Fibroblast of the conjunctiva (primary cell): ENCODE measurements at regions not wholly inside any gene's neighbourhood (a gene's known extent, or its start where the extent isn't known, plus 50 kb on each side); places are given as distances from the start of the nearest gene placed in this dataset.

Experiments
- DNase-seq: peaks from one replicate; pipeline ENCODE4 v3.0.0-alpha.2; 2010; ENCODE audit warnings: low read depth

DNA sequence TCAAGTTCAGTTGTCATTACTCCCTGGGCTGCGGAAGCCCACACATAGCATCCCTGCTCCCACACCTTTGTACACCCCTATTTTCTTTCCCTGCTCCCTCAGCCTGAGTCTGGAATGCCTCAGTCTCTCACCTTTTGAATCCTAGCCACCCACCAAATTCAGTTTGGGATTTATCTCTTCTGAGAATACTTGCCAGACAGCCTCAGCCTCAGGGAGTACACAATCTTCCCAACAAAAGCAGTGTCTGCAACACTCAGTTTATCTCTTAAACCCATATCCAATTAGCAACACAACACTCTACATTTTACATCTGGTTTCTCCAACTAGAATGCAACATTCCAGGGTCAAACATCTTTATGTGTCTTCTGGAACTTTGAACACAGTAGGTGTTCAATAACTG is 190.2 kb downstream of the GPAM start:
- DNase-seq: no peak

DNA sequence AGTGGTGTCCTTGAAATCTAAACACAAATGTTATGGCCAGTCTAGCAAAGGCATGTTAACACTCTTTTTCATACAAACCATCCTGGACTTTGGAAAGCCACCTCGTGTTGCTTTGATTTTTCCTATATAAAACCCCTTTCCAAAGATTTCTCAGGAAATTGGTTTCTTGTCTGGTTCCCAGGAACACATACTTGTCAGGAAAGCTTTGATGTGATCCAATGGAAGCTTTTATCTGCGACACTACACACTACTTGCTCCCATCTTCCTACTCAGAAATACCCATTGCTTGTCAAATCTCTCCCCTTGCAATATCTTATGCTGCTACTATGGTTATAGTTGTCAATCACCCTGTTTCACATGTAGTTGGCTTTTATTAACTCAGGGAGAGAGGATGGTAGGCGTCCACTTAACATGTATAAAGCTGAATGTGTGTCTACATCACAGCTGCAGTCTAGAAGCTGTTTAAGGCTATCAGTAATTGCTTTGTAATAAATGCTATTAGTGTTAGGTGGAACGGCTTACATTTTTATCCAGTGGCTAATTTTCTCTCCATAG is 189.6 kb downstream of the GPAM start:
- no peak for DNase-seq

DNA sequence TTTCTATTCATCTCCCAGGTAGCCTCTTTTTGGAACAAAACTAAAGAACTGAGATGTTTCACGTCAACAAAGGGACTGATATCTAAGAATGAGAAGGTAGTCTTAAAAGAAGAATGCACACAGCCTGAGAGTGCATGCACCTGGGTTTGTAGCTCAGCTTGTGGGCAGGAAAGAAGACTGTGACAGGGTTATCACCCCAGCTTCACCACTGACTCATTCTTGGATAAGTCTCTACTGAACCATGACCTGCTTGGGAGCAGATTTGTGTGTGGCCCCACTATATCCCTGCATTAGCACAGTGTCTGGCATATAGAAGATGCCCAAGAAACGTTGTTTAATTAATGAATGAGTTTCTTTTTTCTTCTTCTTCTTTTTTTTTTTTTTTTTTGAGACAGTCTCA is 187.5 kb downstream of the GPAM start:
- no peak for DNase-seq

DNA sequence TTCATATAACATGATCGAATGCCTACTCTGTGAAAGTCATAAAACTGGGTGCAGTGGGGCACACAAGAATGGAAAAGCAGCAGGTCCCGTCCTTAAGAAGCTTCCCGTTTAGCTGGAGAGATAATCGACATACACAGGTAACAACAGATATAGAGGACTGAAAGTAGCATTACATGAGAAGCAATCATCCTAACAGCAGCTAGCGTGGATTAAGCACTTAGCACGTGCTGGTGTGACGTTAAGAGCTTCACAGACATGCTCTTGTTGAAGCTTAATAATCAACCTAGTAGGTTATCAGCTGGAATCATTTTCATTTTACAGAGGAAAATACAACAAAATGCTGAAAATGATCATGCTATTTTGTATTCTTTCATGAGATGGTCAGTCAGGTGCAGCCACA is 184.8 kb downstream of the GPAM start:
- no peak for DNase-seq

DNA sequence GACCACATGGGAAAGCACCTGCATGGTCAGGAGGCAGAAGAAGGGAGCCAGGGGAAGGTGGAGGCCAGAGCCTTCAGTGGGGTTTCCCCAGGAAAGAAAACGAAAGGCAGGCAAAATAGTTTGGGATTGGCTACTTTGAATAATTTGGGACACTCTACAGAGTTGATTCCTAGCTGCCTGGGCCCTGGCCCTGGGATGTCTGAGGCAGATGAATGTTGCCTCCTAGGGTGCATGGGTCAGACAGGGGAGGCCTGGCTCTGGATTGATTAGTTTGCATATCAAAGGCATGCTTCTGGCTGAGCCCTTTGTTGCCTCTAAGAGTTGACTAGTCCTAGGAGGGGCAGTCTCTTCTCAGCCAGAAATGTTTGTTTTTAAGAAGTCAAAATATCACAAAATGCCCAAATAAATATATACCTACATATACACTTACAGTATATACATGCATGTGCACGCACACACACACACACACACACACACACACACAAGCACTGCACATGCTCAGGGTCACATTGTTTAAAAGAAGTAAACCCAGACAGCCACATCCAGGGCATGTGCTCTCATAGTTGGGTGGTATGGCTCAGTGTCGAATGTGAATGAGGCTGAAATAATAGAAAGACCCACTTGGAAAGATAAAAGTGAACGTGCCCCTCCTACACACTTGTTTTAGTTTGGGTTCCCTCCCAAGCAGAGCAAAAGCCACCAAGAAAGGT is 184.2 kb downstream of the GPAM start:
- no peak for DNase-seq

DNA sequence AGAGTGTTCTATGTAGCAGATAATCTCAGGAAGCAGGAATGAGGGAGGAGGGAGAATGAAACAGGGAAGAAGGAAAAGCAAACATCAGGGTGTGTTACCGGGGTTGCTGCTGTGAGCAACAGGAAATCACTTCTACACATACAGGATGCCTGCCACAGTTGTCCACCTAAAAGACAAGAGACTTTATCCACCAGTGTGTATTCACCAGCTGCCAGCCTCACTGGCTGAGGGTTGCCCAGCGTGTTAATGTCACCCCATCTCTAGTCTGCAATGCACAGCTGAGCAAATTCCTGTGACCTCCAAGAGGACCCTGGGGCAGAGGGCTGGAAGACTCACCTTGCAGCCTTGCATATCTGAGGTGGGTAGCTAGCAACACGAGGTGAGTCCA is 183.7 kb downstream of the GPAM start:
- no peak for DNase-seq

DNA sequence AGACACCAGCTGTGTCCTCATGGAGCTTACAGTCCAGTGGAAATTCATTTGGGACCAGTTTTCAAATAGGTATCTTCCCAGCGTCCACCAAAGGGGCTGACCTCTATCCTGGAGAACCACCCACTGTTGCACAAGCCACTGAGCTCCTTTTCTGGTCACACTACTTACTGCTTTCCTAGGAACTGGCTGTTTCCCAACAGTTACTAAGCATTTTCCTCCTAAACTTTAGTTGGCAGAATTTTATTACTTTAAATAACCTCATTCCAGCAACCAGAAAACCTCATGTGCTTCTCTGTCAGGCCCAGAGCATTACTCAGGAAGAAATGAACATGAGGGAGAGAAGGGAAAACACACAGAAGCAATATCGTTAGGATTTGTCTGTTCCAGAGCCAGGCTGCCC is 183.1 kb downstream of the GPAM start:
- no peak for DNase-seq

DNA sequence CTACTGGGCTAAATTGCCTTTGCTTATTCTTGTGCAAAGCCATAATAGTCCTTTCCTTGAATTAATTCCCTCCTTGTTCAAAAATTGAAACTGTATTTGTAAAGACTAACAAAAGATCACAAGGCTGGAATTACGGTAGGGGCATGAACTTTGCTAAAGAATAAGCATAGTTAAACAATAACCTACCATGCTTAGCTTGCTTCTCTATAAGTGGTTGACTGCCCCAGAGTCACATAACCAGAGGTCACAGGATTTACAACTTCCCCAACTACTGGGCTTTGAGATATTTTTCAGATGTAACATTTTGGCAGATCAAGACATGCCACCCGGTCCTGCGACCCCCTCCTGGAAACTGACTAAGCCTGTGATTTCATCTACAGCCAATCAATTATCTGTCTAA is 181.4 kb downstream of the GPAM start:
- no peak for DNase-seq

DNA sequence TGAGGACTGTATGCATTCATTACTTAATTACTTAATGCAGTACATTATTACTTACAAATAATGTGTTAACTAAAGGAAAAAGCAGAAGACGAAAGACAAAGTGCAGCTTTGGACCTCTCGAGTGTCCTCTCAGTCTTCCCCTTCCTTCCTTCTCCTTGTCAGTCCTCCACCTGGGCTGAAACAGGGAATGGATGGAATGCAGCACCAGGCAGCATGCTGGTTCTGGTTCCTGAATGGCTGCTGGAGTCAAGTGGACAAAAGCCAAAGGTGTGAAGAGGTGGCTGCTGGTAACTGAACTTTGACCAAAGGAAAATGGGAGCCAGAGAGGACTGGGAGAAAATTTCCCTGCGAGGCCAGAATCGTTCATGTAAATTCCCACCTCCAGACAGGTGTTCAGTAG is 179.5 kb downstream of the GPAM start:
- DNase-seq: no peak

DNA sequence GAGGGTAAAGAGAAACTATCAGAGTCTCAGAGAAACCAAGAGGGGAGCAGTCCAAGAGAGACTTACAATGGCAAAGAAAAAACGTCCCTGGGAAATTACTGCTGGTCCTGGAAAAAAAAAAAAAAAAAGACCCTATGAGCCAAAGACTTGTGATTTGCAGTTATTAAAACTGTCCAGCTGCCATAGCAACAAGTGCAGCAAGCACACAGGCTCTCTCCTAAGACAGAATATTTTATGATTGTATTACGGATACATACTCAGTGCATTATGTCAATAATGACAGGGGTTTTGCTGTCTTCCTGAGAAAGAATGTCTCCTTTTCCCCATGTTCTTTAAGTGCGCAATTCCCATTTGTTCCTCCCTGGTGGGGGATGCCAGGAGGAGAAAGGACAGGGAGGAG is 178.5 kb downstream of the GPAM start:
- no peak for DNase-seq

DNA sequence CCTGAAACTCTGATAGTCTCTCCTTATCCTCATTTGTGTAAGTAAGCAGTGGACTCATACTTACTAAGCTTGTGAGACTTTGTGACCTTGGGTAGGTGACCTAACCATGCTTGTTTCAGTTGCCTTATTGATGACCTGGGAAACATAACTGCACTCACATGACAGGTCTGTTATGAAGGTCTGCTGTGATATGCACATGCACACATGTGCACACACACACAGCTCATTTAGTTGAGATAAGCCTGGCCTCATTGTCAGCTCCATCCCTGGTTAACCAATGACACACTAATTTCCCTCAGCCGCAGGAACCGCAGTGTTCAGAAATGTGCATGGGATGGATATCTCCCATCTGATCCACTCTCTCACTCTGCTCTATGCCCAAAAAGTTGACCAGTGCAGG is 177.2 kb downstream of the GPAM start:
- no peak for DNase-seq

DNA sequence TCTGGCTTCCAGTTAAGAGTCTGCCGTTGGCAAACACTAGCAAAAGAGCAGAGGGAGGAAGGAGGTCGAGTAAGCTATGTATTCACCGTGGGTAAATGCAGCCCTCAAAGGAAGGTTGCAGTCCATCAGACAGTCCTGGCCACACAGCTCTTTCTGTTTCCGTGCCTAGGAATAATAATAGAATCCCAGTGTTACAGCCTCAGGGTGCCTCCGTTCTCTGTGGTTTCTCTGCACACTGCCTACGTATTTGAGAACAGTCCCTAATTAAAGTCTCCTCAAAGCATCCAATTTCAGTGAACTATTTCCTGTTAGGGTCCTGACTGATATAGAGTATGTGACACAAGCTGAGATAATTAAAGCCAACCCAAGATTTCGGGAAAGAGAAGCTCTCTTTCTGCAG is 176.7 kb downstream of the GPAM start:
- DNase-seq: no peak

DNA sequence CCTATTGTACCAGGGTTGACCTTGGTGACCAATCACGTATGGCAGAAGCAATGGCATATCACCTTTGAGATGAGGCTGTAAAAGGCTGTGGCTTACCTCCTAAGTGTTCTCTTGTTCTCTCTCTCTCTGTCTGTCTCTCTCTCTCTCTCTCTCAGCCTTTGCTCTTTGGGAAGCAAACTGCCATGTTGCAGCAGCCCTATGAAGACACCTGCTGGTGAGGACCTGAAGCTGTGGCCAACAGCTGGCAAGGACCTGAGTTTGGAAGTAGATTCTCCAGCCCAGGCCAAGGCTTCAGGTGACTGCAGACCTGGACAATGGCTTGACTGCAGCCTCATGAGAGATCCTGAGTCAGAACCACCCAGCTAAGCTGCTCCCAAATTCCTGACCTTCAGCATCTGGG is 161.4 kb downstream of the GPAM start:
- DNase-seq: no peak

DNA sequence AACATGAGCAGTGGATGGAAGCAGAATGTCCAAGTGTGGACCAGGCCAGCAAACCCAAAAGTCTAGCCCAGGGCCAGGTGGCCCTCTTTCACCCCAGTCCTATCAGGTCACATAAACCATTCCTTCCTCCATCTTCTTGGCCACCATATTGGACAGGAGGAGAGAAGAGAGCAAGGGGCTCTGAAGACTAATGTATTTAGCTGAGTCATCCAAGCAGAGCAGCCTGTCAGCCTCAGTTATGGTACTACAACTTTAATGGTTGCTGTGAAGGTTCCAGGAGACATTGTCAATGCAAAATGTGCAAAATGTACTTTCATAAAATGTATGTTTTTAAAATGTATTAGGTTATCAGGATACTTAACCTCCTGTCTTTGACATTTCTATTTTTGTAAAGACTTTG is 159.5 kb downstream of the GPAM start:
- DNase-seq: no peak

DNA sequence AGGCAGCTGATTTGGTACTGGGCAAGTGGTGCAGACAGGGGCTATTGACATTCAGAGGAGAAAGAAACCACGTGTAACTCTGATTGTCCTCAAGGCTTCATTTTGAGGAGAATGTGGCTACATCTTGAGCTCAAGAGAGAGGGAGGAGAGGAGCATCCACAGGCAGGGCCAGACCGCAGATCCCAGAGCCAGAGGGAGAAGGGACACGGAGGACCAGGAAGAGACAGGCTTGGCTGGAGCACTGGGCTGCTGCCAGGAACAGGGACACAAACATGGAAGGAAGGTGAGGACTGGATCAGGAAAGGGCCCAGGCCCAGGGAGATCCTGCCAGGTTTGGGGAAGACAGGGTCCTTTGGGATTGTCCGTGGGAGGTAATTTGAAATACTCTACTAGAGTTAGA is 158.3 kb downstream of the GPAM start:
- DNase-seq: no peak

DNA sequence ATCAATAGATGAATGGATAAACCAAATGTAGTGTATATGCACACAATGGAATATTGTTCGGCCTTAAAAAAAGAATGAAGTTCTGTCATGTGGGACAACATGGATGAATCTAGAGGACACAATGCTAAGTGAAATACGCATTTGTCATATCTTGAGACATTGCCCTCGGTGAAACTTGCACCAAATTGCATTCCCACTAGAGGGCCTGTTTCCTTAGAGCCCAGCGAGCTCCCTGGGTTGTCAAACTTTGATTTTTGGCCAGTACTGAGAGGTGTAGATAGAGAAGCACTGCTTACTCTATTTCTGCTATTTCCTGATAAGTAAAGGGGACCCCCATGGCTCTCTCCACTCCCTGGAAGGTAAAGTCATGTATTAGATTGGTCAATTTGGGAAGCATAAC is 157.1 kb downstream of the GPAM start:
- DNase-seq: no peak

DNA sequence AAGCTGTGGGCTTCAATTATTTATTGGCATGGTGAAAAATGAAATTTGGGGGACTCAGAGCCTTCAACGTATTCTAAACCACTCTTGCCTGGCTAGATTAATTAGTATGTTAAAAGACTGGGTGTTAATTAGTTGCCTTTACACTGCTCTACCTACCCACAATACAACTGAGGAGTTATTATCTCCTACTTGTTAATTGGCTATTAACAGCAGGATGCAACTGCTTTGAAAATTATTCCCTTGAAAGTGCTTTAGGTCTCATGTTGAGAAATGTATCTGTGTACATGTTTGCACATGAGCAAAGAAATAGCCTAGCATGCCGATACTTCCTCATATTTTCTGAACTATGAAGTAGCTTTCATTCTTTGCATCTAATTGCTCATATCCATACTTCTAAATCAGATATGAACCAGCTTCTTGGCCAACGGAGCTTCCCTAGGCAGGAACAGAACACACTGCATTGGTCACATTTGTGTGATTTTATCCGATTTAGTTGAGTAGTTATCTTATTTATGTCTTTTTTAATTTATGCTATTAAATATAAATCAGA is 155.8 kb downstream of the GPAM start:
- DNase-seq: no peak

DNA sequence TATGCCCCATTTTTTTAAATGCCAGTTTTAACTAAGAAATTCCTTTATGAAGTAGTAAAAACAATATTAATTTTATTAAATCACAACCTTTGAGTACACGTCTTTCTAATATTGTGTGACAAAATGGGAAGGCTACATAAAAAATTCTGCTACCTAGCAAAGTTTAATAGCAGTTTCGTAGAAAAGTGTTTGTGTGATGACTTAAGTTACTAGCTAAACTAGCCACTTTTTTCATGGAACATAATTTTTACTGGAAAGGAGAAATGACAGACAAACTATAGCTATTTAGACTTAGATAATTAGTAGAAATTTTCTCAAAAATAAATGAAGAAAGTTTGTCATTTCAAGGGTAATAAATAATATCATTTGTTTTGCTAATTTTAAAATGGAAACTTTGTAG is 153.1 kb downstream of the GPAM start:
- no peak for DNase-seq

DNA sequence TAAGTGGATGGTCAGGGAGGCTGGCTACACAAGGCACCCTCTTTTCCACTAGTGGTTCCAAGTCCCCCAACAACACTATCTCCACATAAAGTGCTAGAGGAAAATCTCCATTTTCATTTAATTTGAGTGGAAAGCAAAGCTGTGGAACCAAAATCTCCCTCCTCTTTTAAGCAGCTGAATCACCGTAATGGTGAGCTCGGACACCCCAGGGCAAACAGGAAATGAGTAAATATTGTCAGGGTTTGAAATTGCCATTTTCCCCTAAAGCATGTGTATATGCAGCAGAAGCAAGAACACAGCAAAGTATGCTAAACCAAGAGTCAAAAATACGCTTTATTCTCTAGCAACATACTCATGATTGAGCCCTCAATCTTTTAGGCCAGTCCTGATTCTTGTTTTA is 143.7 kb downstream of the GPAM start:
- DNase-seq: no peak

DNA sequence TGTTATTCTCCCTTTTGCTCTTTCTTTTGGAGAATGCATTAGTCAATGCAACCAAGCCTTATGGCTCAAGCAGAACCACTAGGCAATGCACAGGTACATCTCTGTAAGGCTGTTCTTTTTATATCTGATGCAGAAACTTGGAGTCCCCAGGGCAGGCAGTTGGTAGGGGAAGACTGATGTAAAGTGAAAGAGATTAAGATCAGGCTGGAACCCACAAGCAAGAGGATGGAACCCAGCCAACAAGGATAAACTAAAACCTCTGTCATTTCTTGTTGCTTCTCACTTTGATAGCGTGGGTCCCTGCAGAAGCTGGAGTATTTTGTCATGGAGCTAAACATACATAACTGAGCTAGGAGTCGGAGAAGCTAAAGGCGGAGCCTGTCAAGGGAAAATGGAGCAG is 142.9 kb downstream of the GPAM start:
- DNase-seq: no peak

DNA sequence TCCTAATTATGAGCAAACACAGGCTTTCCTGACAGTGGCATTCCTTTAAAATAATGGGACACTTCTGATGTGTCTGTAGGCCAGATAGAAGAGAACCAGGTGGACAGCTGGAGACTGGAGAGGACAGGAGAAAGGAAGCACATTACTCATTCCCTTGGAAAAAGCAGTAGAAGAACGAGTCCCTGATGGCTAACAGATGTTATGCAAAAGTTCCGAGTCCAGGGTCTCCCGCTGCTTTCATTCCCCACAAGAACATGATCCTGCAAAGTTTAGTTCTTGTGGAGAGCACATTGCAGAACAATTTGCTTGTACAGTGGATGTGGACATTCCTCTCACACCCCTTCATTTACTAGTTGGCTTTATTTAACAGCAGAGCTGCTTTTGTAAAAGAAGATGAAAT is 137.6 kb downstream of the GPAM start:
- DNase-seq: no peak

DNA sequence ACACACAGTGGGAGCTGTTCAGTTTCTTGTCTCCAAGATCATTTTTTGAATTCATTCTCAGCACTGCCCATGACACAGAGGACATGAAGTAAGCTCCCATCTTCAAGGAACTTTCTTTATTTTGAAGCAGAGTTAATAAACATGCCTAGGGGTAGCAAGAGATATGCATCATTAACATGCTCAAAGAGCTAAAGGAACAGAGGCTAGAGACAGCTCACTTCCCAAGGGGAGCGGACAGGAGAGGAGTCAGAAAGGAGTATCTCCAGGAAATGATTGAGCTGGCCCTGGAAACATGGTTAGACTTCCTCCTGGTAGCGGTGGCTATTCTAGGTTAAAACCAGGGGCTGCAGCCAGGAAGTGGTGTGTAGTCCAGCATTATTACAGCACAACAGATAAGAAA is 135.9 kb downstream of the GPAM start:
- no peak for DNase-seq

DNA sequence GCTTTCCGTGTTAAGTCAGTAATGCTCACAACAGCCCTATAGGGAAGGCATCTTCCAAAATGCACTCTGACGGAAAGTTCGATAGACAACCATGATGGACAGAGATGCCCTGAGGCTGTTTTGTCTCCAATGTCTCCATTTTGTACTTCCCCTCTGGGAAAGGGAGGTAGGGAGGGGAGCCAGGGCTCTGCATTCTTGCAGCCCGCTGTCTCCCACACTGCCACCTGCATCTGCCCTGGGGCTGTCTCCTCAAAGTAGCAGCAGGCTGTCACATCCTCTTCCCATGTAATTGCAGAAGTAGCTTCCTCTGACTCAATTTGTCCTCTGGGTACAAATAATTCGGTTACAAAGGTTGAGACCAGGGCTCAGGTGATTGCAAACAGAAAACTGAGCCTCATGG is 131.4 kb downstream of the GPAM start:
- DNase-seq: no peak

DNA sequence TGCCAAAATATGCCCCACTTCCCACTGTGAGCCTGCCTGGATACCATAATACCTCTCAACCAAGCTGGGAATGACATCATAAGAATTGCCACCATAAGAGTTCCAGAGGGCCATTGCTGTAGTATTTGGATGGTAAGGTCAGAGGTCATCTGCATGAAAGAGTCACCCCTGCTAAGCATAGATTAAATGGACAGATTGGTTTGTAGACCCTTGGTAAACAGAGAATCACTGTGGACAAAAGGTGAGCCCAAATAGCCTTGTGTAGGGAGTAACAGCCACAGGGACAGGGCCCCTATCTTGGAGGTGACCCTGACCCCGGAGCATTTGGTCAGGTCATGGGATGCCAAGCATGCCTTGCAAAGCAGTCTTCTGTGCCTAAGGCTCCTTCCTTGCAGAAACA is 129.7 kb downstream of the GPAM start:
- no peak for DNase-seq
